ENCODE measurements at regions not wholly inside any gene's neighbourhood (a gene's known extent, or its start where the extent isn't known, plus 50 kb on each side); places are given as distances from the start of the nearest gene placed in this dataset.
A peak's percentile ranks its signal among the peaks of the same experiment; 100 is the strongest.
"Not testable (repeated sequence)": the region's sequence is repeated elsewhere in the genome, so short reads cannot be mapped to it uniquely, and the experiment has no call there.

DNA sequence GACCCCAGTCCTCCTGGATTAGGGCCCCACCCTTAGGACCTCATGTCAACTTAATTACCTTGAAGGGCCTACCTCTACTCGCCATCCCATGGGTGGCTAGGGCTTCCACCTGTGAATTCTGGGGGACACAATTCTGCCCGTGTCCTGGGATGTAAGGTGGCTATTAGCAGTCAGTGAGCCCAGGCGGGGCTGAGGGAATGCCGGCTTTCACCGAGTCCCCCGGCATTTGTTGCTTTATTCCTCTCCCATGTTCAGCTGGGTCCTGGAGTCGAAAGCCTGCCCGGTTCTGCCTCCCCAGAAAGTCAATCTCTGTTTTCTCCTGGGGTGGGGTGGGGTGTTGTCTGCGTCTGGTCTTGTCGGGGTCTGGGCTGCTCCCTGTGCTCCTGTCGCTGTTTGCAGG, 125.6 kb downstream of the GLRX3 start:
- DNase-seq = no peak

DNA sequence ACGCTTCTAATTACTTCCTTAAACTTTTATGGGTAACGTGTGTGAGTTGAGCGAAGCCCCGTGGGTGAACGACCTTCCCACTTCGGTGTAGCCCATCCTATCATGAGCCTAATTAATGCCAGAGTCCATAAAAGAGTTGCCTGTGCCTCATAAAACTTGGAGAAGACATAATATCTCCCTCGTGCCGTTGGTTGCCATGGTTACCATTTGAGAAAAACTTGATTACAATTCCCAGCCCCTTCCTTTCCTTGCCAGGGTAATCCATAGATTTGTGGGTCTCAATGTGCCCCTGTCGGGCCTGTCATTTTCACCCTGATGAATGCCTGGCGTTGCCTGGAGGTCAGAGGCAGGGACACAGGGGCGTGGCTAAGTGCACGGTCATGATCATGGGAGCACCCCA, 127.1 kb downstream of the GLRX3 start:
- no peak for DNase-seq

GRCh38 chr10:130265542-130265941, 129.4 kb downstream of the GLRX3 start:
- no peak for DNase-seq

GRCh38 chr10:130282492-130283218, 146.5 kb downstream of the GLRX3 start:
- DNase-seq = no peak

DNA sequence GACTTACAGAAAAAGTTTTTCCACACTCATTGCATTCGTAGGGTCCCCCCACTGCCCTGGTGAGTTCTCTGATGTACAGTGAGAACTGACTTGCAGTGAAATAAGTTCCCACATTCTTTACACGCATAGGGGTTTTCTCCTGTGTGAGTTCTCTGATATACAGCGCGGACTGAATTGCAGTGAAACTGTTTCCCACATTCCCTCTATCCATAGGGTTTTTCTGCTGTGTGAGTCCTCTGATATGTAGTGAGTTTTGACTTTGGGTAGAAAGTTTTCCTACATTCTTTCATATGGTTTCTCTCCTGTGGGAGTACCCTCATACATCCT, 147.0 kb downstream of the GLRX3 start:
- no peak for DNase-seq

DNA sequence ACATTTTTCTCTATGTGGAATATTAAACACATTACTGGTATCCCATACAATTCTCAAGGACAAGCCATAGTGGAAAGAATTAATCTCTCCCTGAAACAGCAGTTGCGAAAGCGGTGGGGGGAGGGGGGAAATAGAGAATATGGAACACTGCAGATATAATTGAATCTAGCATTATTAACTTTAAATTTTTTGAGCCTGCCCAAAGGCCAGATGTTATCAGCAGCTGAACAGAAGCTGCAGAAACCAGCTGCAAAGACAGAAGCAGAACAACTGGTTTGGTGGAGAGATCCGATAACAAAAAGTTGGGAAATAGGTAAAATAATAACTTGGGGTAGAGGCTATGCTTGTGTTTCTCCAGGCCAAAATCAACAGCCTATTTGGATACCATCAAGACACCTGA, 159.6 kb downstream of the GLRX3 start:
- not testable (repeated sequence) for DNase-seq

GRCh38 chr10:130300608-130301020, 164.4 kb downstream of the GLRX3 start:
- no peak for DNase-seq

- peak; percentile 72 for DNase-seq
Measured at GRCh38 chr10:130301021-130301892, 165.1 kb downstream of the GLRX3 start.

GRCh38 chr10:130326954-130327353, 190.8 kb downstream of the GLRX3 start:
- no peak for DNase-seq

GRCh38 chr10:130329792-130330191, 193.6 kb downstream of the GLRX3 start:
- no peak for DNase-seq

GRCh38 chr10:130333185-130333584, 197.0 kb downstream of the GLRX3 start:
- no peak for DNase-seq

DNA sequence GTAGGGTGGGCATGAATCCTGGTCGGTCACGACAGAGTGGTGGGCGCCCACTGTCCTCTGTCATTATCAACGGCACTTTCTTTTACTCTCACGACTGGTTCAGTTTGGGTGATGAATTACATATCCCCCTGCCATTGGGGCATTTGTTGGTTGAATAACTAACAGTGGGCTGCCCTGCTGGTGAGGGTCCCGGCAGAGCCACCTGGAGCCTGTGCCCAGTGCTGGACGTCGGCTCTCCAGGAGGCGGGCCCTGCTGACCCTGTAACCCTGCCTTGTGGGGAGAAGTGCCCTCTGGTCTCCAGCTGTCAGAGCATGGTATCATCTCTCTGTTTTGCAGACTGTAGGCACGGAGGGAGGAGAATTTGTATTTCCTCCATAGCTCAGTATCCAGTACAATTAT, 199.1 kb downstream of the GLRX3 start:
- no peak for DNase-seq

- no peak for DNase-seq
Measured at GRCh38 chr10:130336617-130337304, 200.6 kb downstream of the GLRX3 start.

GRCh38 chr10:130337305-130337640, 201.1 kb downstream of the GLRX3 start:
- no peak for DNase-seq

GRCh38 chr10:130337696-130338635, 201.8 kb downstream of the GLRX3 start:
- DNase-seq = no peak

DNA sequence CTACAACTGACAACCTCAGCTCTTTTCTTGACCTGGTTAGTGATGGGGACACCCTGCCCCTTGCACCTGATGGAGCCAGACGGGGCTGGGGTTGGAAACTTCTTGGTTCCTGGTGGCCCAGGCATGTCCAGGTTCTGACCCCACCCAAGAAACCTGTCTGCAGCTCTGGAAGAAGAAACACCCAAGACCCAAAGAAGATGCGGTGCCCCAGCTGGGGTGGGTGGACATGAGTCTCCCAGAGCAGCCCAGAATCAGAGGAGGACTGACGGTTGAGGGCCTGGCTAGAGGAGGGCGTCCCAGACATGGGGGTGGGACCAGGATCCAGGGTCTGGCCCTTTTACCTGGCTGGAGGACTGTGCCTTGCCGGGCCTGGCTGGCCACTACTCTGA, 202.4 kb downstream of the GLRX3 start:
- DNase-seq = no peak

DNA sequence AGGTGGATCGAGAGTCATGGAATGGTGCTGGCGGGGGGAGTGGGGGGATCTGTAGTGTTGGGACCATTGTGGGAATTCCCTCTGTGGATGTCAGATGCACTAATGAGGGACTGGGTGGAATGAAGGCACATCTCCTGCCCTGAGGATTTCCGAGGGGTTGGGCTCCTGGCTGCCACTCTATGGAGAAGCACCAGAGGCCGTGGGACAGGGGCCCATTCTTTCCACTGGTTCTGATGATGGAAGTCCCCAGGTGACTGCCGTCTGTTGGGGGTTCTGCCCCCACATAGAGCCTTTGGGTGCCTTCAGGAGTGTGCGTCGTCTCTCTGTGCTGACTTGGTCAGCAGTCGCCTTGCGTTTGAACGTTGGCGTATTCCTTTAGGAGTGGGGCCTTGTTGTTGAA, 202.9 kb downstream of the GLRX3 start:
- DNase-seq = no peak

- no peak for DNase-seq
Measured at GRCh38 chr10:130339911-130340310, 203.7 kb downstream of the GLRX3 start.

DNA sequence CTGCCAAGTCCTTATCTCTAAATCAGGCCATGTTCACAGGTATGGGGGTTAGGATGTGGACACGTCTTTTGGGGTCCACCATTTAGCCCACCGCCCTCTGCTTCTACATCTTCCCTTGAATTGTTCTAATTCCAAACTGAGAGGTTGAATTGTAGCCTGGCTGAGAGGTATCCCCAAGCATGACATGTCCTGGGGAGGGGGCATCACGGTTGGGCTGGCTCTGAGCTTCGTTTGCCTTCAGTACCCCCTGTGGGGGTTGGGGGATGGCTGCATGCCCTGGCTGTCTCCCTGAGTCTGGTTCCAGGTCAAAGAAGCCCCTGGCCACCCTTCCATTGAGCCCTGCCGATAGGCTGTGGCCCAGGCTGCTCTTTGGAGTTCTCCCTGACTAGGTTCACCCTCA, 204.6 kb downstream of the GLRX3 start:
- no peak for DNase-seq

GRCh38 chr10:130341356-130341755, 205.2 kb downstream of the GLRX3 start:
- DNase-seq = peak; percentile 50

- DNase-seq = peak; percentile 35
Measured at GRCh38 chr10:130345728-130346127, 209.5 kb downstream of the GLRX3 start.

- no peak for DNase-seq
Measured at GRCh38 chr10:130350996-130351395, 214.8 kb downstream of the GLRX3 start.
